Activated naive CD4-positive, alpha-beta T cell treated with anti-CD3 and anti-CD28 coated beads, Interleukin-2, amount 50 U/mL, for 72 hours (primary cell): ENCODE measurements at regions not wholly inside any gene's neighbourhood (a gene's known extent, or its start where the extent isn't known, plus 50 kb on each side); places are given as distances from the start of the nearest gene placed in this dataset.

ENCODE experiments used
- ATAC-seq, 2 donors: fragments of 150-1000 bp; cut with Tn5 transposase; 2 replicates each; pipeline ENCODE4 v1.10.0; 2021; ENCODE audit warnings: mild to moderate bottlenecking in 2 of 2, moderate library complexity in 2 of 2
- DNase-seq, 2 donors: peaks; one replicate each; pipeline ENCODE4 v3.0.0; 2021 to 2022; ENCODE audit warnings: low spot score in 2 of 2
- H3K27ac Mint-ChIP-seq, 2 donors: one replicate each; pipeline ENCODE4 v1.8.0; 2022; ENCODE audit warnings: mild to moderate bottlenecking in 2 of 2, mixed read lengths in 2 of 2
- H3K36me3 Mint-ChIP-seq, 2 donors: one replicate each; pipeline ENCODE4 v1.8.0; 2022; ENCODE audit warnings: mixed read lengths in 2 of 2
- H3K9me3 Mint-ChIP-seq, 2 donors: one replicate each; pipeline ENCODE4 v1.8.0; 2022; ENCODE audit warnings: mixed read lengths in 2 of 2

- Mint-ChIP-seq H3K9me3 (peaks cover 2% of the 10 kb centered on the region in 2 donors), H3K36me3 (no peaks in the 10 kb centered on the region), H3K27ac (no peak overlapping the region)
- ATAC-seq (no peak), DNase-seq (no peak)
Measured at GRCh38 chr5:170451747-170452365, 52.0 kb upstream of the KCNIP1 start.

- no peak for ATAC-seq
- H3K36me3 Mint-ChIP-seq, result no peaks in the 10 kb centered on the region
- H3K9me3 Mint-ChIP-seq, result peaks cover 4% of the 10 kb centered on the region in 2 donors
- H3K27ac Mint-ChIP-seq, result no peak overlapping the region
- DNase-seq, result no peak
Measured at GRCh38 chr5:170450061-170450669, 53.7 kb upstream of the KCNIP1 start.

- no peaks in the 10 kb centered on the region for H3K36me3 Mint-ChIP-seq
- H3K9me3 Mint-ChIP-seq, result peaks cover 4% of the 10 kb centered on the region in 2 donors
- no peak for ATAC-seq
- H3K27ac Mint-ChIP-seq, result no peak overlapping the region
- no peak for DNase-seq
Measured at GRCh38 chr5:170449232-170449631, 54.6 kb upstream of the KCNIP1 start.

- Mint-ChIP-seq H3K9me3 (peaks cover 4% of the 10 kb centered on the region in 2 donors), H3K36me3 (no peaks in the 10 kb centered on the region), H3K27ac (no peak overlapping the region)
- ATAC-seq, result no peak
- DNase-seq, result no peak
Measured at GRCh38 chr5:170448221-170448620, 55.6 kb upstream of the KCNIP1 start.

- H3K36me3 Mint-ChIP-seq, result no peaks in the 10 kb centered on the region
- DNase-seq (no peak), ATAC-seq (no peak)
- H3K27ac Mint-ChIP-seq, result no peak overlapping the region
- peaks cover 4% of the 10 kb centered on the region in 2 donors for H3K9me3 Mint-ChIP-seq
Measured at GRCh38 chr5:170446365-170446764, 57.2 kb upstream of the KCNMB1 start.

- Mint-ChIP-seq H3K36me3 (no peaks in the 10 kb centered on the region), H3K9me3 (peaks cover 4% of the 10 kb centered on the region in 2 donors), H3K27ac (no peak overlapping the region)
- DNase-seq (no peak), ATAC-seq (no peak)
Measured at GRCh38 chr5:170445936-170446335, 56.8 kb upstream of the KCNMB1 start.

- Mint-ChIP-seq H3K9me3 (peaks cover 4% of the 10 kb centered on the region in 2 donors), H3K36me3 (no peaks in the 10 kb centered on the region), H3K27ac (no peak overlapping the region)
- ATAC-seq, result no peak
- no peak for DNase-seq
Measured at GRCh38 chr5:170444969-170445505, 55.9 kb upstream of the KCNMB1 start.

- no peak overlapping the region for H3K27ac Mint-ChIP-seq
- H3K9me3 Mint-ChIP-seq, result peaks cover 4% of the 10 kb centered on the region in 2 donors
- ATAC-seq (no peak), DNase-seq (no peak)
- no peaks in the 10 kb centered on the region for H3K36me3 Mint-ChIP-seq
Measured at GRCh38 chr5:170444181-170444580, 55.0 kb upstream of the KCNMB1 start.

- ATAC-seq, result no peak
- no peaks in the 10 kb centered on the region for H3K36me3 Mint-ChIP-seq
- DNase-seq, result no peak
- H3K27ac Mint-ChIP-seq, result no peak overlapping the region
- peaks cover 4% of the 10 kb centered on the region in 2 donors for H3K9me3 Mint-ChIP-seq
Measured at GRCh38 chr5:170443624-170444023, 54.5 kb upstream of the KCNMB1 start.

- ATAC-seq, result no peak
- DNase-seq, result no peak
- no peaks in the 10 kb centered on the region for H3K36me3 Mint-ChIP-seq
- peaks cover 4% of the 10 kb centered on the region in 2 donors for H3K9me3 Mint-ChIP-seq
- H3K27ac Mint-ChIP-seq, result no peak overlapping the region
Measured at GRCh38 chr5:170442921-170443320, 53.8 kb upstream of the KCNMB1 start.

- no peak for DNase-seq
- H3K36me3 Mint-ChIP-seq, result no peaks in the 10 kb centered on the region
- no peak overlapping the region for H3K27ac Mint-ChIP-seq
- ATAC-seq, result no peak
- H3K9me3 Mint-ChIP-seq, result peaks cover 4% of the 10 kb centered on the region in 2 donors
Measured at GRCh38 chr5:170442391-170442790, 53.2 kb upstream of the KCNMB1 start.

- DNase-seq (no peak), ATAC-seq (no peak)
- H3K9me3 Mint-ChIP-seq, result no peaks in the 10 kb centered on the region
- H3K27ac Mint-ChIP-seq, result peak overlapping the region in 1 of 2 donors; percentile 18
- no peaks in the 10 kb centered on the region for H3K36me3 Mint-ChIP-seq
Measured at GRCh38 chr5:170441393-170441784, 52.2 kb upstream of the KCNMB1 start.

GRCh38 chr5:170440771-170441392, 51.7 kb upstream of the KCNMB1 start:
- Mint-ChIP-seq H3K9me3 (no peaks in the 10 kb centered on the region), H3K27ac (no peak overlapping the region), H3K36me3 (no peaks in the 10 kb centered on the region)
- DNase-seq, result no peak
- ATAC-seq, result no peak

- ATAC-seq (no peak), DNase-seq (no peak)
- Mint-ChIP-seq H3K27ac (no peak overlapping the region), H3K36me3 (no peaks in the 10 kb centered on the region), H3K9me3 (no peaks in the 10 kb centered on the region)
Measured at GRCh38 chr5:170439944-170440269, 50.7 kb upstream of the KCNMB1 start.

GRCh38 chr5:170439223-170439943, 50.2 kb upstream of the KCNMB1 start:
- ATAC-seq (no peak), DNase-seq (no peak)
- Mint-ChIP-seq H3K36me3 (no peaks in the 10 kb centered on the region), H3K27ac (no peak overlapping the region), H3K9me3 (no peaks in the 10 kb centered on the region)
